Mucosa of rectum (tissue), 2 donors: ENCODE measurements at regions not wholly inside any gene's neighbourhood (a gene's known extent, or its start where the extent isn't known, plus 50 kb on each side); places are given as distances from the start of the nearest gene placed in this dataset.

Experiments used
- H3K27ac ChIP-seq, 2 donors: one replicate each; pipeline ENCODE4 v1.7.0; 2013; ENCODE audit warnings: inconsistent platforms in 2 of 2, low read depth in 2 of 2, low read length in 2 of 2
- H3K27me3 ChIP-seq, 2 donors: one replicate each; pipeline ENCODE4 v1.7.0; 2013; ENCODE audit warnings: low read length in 2 of 2; ENCODE audit not compliant: control insufficient read depth in 2 of 2, insufficient read depth in 2 of 2
- H3K36me3 ChIP-seq, 2 donors: one replicate each; pipeline ENCODE4 v1.7.0; 2013; ENCODE audit warnings: low read length in 2 of 2; ENCODE audit not compliant: control insufficient read depth in 2 of 2, insufficient read depth in 2 of 2
- H3K4me1 ChIP-seq, 2 donors: one replicate each; pipeline ENCODE4 v1.7.0; 2013; ENCODE audit warnings: low read length in 2 of 2, mild to moderate bottlenecking in 1 of 2; ENCODE audit not compliant: control insufficient read depth in 2 of 2, insufficient read depth in 2 of 2
- H3K4me3 ChIP-seq, 2 donors: one replicate each; pipeline ENCODE4 v1.7.0; 2013; ENCODE audit warnings: low read length in 2 of 2
- H3K9ac ChIP-seq, 2 donors: one replicate each; pipeline ENCODE4 v1.7.0; 2013; ENCODE audit warnings: low read length in 2 of 2, low read depth in 1 of 2, mild to moderate bottlenecking in 1 of 2
- H3K9me3 ChIP-seq, 2 donors: one replicate each; pipeline ENCODE4 v1.7.0; 2013; ENCODE audit warnings: low read length in 2 of 2; ENCODE audit not compliant: control insufficient read depth in 2 of 2
- donor health status: healthy.
- donor health status: Normal muscosa, but diverticular disease.

- Histone ChIP-seq H3K9ac (no peak overlapping the region), H3K27me3 (no peaks in the 10 kb centered on the region), H3K9me3 (no peaks in the 10 kb centered on the region), H3K27ac (no peak overlapping the region), H3K36me3 (no peaks in the 10 kb centered on the region), H3K4me3 (no peak overlapping the region), H3K4me1 (no peaks in the 10 kb centered on the region)
These were observed 1718.7 kb upstream of the SLC10A2 start for GRCh38 chr13:104784891-104785290.

- no peaks in the 10 kb centered on the region for H3K4me1 ChIP-seq
- no peak overlapping the region for H3K9ac ChIP-seq
- no peak overlapping the region for H3K4me3 ChIP-seq
- H3K27me3 ChIP-seq = no peaks in the 10 kb centered on the region
- H3K9me3 ChIP-seq = no peaks in the 10 kb centered on the region
- H3K27ac ChIP-seq = no peak overlapping the region
- no peaks in the 10 kb centered on the region for H3K36me3 ChIP-seq
These were observed 1716.5 kb upstream of the SLC10A2 start for GRCh38 chr13:104782741-104783140.

GRCh38 chr13:104779311-104779993 lies 1713.2 kb upstream of the SLC10A2 start:
- no peaks in the 10 kb centered on the region for H3K9me3 ChIP-seq
- no peak overlapping the region for H3K9ac ChIP-seq
- H3K27ac ChIP-seq = no peak overlapping the region

GRCh38 chr13:104773775-104774174 lies 1707.6 kb upstream of the SLC10A2 start:
- H3K9ac ChIP-seq = no peak overlapping the region

More at GRCh38 chr13:104779311-104779993, 1713.2 kb upstream of the SLC10A2 start:
- H3K36me3 ChIP-seq = no peaks in the 10 kb centered on the region
- no peak overlapping the region for H3K4me3 ChIP-seq
- no peaks in the 10 kb centered on the region for H3K4me1 ChIP-seq
- H3K27me3 ChIP-seq = no peaks in the 10 kb centered on the region

GRCh38 chr13:104769545-104769944 lies 1703.3 kb upstream of the SLC10A2 start:
- H3K4me1 ChIP-seq = no peaks in the 10 kb centered on the region
- no peaks in the 10 kb centered on the region for H3K9me3 ChIP-seq
- no peak overlapping the region for H3K27ac ChIP-seq
- no peaks in the 10 kb centered on the region for H3K36me3 ChIP-seq
- H3K9ac ChIP-seq = no peak overlapping the region
- no peaks in the 10 kb centered on the region for H3K27me3 ChIP-seq
- H3K4me3 ChIP-seq = no peak overlapping the region

More at GRCh38 chr13:104773775-104774174, 1707.6 kb upstream of the SLC10A2 start:
- H3K27ac ChIP-seq = no peak overlapping the region
- no peaks in the 10 kb centered on the region for H3K9me3 ChIP-seq
- H3K36me3 ChIP-seq = no peaks in the 10 kb centered on the region
- no peak overlapping the region for H3K4me3 ChIP-seq
- no peaks in the 10 kb centered on the region for H3K4me1 ChIP-seq
- H3K27me3 ChIP-seq = no peaks in the 10 kb centered on the region

GRCh38 chr13:104766319-104766718 lies 1700.1 kb upstream of the SLC10A2 start:
- no peak overlapping the region for H3K9ac ChIP-seq
- no peak overlapping the region for H3K4me3 ChIP-seq
- no peaks in the 10 kb centered on the region for H3K27me3 ChIP-seq
- no peaks in the 10 kb centered on the region for H3K36me3 ChIP-seq
- no peaks in the 10 kb centered on the region for H3K9me3 ChIP-seq
- H3K4me1 ChIP-seq = no peaks in the 10 kb centered on the region
- no peak overlapping the region for H3K27ac ChIP-seq

- H3K27ac ChIP-seq = no peak overlapping the region
- H3K9ac ChIP-seq = no peak overlapping the region
- H3K9me3 ChIP-seq = no peaks in the 10 kb centered on the region
- no peaks in the 10 kb centered on the region for H3K36me3 ChIP-seq
- H3K4me3 ChIP-seq = no peak overlapping the region
- no peaks in the 10 kb centered on the region for H3K4me1 ChIP-seq
- H3K27me3 ChIP-seq = no peaks in the 10 kb centered on the region
These were observed 1698.4 kb upstream of the SLC10A2 start for GRCh38 chr13:104764600-104764999.

GRCh38 chr13:104759069-104759468 lies 1692.9 kb upstream of the SLC10A2 start:
- H3K27me3 ChIP-seq = no peaks in the 10 kb centered on the region
- H3K27ac ChIP-seq = no peak overlapping the region
- H3K9me3 ChIP-seq = no peaks in the 10 kb centered on the region

GRCh38 chr13:104757712-104758111 lies 1691.5 kb upstream of the SLC10A2 start:
- no peaks in the 10 kb centered on the region for H3K9me3 ChIP-seq
- H3K4me1 ChIP-seq = no peaks in the 10 kb centered on the region
- H3K4me3 ChIP-seq = no peak overlapping the region
- H3K36me3 ChIP-seq = no peaks in the 10 kb centered on the region
- no peaks in the 10 kb centered on the region for H3K27me3 ChIP-seq
- no peak overlapping the region for H3K9ac ChIP-seq
- H3K27ac ChIP-seq = no peak overlapping the region

More at GRCh38 chr13:104759069-104759468, 1692.9 kb upstream of the SLC10A2 start:
- Histone ChIP-seq H3K4me1 (no peaks in the 10 kb centered on the region), H3K9ac (no peak overlapping the region), H3K4me3 (no peak overlapping the region), H3K36me3 (no peaks in the 10 kb centered on the region)

GRCh38 chr13:104750377-104750776 lies 1684.2 kb upstream of the SLC10A2 start:
- no peaks in the 10 kb centered on the region for H3K36me3 ChIP-seq
- H3K4me3 ChIP-seq = no peak overlapping the region
- no peak overlapping the region for H3K9ac ChIP-seq
- no peaks in the 10 kb centered on the region for H3K9me3 ChIP-seq
- H3K27ac ChIP-seq = no peak overlapping the region
- no peaks in the 10 kb centered on the region for H3K27me3 ChIP-seq
- H3K4me1 ChIP-seq = no peaks in the 10 kb centered on the region
